HG03196 (cell line): ENCODE measurements at regions not wholly inside any gene's neighbourhood (a gene's known extent, or its start where the extent isn't known, plus 50 kb on each side); places are given as distances from the start of the nearest gene placed in this dataset.
"Not testable (repeated sequence)": the region's sequence is repeated elsewhere in the genome, so short reads cannot be mapped to it uniquely, and the experiment has no call there.

Experiments used
- ATAC-seq: cut with Tn5 transposase; IDR thresholded peaks from one replicate; pipeline ENCODE4 v1.9.1; 2021; ENCODE audit not compliant: unreplicated experiment

DNA sequence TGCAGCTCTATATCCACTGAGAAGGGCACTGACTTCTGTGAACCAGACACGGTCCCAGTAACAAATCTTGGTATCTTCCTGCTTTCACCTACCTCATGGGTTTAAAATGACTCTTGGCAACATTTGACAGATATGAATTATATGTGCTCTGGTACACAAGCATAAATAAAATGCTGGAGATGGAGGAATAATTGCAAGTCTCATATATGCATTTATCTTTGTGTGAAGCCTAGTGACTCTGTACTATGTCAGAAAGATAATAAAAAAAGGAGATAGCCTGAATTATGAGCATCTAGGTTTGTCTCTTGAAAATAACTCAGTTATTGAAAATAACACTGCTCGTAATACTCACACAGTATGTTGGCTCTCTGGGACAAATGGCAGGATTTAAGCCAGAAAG, 167.1 kb upstream of the CRBN start:
- no peak for ATAC-seq

DNA sequence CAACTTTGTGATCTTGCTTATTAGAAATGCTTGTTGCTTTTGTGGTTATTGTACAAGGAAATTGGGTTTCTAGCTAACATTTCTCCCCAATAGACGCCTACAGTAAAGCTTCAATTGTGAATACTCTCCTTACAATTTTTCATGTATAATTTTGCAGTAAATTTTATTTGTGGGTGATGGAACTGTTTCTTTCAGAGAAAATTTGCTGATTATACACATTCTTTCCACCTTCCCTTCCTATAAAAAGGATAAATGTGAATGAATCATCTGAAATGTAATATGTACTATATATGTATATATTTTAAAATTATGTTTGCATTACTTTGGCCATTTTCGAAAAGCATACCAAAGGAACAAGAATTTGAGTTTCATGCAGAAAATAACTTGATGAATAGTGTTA, 162.7 kb upstream of the CRBN start:
- no peak for ATAC-seq

DNA sequence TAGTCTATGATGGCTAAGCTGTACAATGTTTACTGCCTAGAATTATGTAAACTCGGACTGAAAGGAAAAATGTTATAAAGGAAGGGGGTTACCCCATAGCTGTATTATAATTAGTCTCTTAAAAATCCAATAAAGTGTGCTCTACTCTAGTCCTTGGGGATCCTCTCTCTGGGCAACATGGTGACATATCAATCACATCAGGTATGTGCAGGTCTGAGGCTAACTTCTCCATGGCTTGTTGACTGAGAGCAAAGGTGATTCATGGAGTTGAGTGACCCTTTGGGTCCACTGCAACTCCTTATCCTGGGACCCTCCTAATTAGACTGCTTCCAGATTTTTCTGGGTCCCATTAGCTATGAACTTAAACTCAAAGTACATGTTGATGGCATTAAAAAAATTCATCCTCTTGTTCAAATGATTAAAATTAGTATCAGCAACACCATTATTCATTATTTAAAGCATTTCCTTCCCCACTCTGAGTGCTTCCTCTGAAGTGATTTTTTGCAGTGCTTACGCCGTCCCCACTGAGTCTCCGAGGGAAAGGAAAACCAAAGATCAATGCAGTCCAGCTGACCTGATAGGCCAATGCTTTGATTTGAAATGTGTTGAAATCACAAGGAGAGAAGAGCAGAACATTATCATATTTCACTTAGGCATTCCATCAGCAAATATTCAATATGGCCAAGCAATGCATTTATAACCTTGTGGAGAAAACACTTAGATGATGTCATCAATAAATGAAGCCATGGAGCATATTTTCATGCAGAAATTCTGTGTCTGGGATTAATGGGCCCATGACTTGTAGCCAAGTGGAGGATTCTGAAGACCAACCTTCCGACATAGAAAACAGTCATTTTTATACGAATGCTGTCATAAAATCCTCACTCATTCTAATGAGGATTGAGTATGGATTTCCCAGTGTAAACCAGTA, 161.7 kb upstream of the CRBN start:
- ATAC-seq = no peak

DNA sequence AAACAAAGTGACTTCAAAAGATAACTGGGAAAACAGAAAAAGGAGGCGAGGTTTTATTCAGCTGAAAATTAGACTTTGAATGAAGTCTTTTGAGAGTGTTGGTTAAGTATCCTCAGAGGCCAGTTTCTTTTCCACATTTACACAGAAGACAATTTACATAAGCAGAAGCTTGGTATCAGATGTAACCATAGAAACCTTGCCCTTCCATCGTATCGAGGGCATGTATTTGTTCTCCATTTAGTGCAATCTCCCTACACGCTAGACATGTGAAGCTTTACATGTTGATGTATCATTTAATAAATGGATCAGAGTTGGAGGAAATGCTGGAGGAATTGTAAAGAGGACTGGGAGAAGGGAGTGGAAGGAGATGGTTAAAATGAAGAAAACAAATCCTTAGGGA, 161.0 kb upstream of the CRBN start:
- ATAC-seq = no peak

DNA sequence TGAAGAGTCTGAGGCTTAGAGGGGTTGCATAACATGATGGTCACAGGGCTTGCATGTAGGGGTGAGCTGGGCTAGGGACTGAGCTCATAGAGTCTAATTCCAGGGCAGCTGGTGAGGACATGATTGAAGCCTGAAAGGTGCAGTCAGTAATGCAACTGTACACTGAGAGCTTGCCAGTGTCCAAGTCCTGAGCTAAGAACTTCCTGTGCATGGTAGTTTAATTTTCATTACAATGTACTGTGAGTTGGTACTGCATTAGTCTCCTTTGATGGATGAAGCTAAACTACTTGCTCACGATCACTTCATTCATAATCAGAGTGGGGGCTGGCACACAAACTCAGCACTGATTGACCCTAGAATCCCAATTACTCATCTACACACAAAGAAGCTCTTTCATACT, 156.4 kb upstream of the CRBN start:
- ATAC-seq = no peak

DNA sequence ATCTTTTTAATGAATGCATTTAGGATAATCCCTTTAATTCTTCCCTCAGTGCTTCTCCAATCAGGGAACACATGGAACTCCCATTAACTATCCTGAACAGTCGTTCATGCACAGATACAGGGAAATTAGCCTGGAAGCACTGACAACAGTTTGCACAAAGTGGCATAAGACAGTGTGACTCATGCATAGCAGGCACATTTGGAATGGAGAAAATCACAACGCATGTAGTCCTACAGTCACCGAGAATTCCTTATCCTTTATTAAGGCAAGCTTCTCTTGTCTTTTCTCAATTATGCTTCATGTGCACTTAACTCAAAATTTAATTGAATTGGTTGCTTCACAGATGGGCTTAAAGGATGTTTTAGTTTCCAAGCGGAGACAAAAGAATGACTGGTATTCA, 155.0 kb upstream of the CRBN start:
- ATAC-seq = no peak

DNA sequence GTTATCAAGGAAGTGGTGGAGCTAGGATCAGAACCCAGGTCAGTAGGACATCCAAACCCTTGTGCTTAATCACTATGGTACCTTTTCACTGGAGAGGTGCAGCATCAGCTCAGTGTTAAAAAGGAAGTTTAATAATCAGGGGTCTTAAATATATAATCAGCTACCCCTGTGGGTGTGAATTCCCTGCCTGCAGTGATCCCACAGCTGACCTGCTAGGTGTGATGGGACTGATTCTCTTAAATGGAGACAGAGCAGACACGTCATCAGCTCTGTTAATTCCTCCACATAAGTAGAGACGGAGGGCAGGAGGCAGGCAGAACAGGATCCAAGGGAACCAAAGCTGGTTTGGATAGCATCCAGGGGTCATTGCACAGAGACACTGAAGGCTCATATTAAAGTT, 154.1 kb upstream of the CRBN start:
- no peak for ATAC-seq

DNA sequence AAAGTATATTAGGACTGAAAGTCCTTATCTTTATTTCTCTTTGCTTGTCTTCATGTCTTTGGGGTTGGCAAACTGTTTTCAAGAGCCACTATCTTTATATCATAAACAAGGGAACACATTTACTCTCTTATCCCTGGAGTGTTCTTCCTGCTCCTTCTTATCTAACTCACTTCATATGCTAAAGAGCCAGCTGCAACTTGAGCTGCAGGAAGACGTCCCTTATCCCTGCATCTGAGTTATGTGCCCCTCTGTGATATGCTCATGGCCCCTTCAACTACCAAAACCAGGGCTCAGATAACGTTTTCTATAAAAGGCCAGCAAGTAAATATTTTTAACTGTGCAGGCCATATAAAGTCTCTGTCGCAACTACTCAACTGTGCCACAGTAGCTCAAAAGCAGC, 137.0 kb upstream of the CRBN start:
- no peak for ATAC-seq

DNA sequence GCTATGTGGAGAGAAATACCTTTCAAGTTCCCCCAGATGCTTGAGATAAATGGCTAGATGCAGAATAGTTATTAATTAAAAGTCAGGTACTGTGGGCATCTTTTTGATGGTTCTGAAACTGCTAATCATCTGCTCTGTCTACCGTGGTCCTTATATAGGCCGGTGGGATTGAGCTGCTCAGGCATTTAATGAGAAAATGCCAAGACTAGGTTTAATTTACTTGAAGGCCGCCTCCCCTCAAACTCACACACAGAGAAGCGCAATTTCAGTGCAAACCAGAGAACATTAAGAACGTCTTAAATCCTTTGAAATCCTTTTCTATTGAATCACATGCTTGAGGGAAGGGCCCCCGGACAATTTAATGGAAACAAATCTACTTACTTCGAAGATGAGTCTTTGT, 136.4 kb upstream of the CRBN start:
- ATAC-seq = no peak

DNA sequence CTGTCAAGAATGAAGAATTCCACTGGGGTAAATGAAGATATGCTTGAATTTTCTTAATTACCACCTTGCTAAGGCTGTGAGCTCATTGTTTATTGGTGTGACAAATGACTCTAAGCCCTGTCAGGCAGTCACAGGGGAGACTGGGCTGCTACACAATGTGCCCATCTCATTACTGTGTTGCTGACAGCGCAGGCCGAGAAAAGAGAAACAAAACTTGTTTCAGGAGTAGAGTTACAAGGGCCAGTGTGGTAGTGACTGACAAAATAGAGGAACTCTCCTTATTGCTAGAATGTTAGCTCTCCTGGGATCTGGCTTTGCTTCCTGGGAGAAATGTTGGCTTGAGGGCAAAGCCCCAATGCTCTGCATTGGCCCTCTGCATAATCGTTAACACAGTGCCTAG, 130.4 kb upstream of the CRBN start:
- no peak for ATAC-seq

DNA sequence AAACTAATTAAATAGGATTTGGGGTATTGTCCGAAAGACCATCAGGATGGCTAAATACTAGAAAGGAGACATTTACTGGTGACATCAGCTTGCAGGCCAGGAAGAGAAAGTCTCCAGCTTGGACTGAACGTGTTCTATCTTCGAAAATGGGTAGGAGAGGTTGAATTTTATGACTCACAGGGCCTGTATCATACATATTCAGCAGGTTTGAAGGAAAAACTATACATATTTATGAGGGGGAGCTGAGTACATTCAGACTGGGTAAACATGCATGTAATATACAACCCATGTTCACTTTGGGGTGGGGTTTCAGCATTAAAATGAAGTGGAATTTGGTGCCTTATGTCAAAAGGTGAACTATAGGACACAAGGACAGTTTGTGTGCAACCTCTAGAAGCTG, 129.3 kb upstream of the CRBN start:
- ATAC-seq = no peak

DNA sequence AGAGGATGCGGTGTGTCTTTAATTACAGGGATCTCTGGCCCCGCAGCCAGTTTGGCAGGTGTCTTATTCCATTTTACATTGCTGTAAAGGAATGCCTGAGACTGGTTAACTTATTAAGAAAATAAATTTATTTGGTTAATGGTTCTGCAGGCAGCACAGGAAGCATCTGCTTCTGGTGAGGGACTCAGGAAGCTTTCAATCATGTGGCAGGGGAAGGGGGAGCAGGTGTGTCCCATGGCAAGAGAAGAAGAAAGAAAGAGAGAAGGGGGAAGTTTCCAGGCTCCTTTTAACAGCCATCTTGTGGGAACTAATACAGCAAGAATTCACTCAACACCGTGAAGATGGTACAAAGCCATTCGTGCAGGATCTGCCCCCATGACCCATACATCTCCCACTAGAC, 128.0 kb upstream of the CRBN start:
- no peak for ATAC-seq

DNA sequence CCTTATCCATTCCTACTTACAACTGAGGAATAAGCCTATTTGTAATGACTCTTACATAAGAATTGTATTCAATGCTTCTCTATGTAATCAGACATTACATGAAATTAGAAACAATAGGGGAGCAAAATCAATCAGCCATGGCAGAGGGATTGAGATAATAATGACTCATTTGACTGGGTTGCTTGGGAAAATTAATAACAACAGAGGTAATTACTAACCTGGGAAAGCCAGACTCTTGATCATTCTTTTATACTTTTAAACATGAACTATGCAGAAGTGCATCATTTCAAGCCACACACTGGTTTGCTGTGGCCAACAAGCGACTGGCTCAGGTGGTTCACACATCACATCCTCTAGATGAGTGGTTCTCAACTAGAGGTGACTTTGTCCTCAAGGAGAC, 126.3 kb upstream of the CRBN start:
- no peak for ATAC-seq

DNA sequence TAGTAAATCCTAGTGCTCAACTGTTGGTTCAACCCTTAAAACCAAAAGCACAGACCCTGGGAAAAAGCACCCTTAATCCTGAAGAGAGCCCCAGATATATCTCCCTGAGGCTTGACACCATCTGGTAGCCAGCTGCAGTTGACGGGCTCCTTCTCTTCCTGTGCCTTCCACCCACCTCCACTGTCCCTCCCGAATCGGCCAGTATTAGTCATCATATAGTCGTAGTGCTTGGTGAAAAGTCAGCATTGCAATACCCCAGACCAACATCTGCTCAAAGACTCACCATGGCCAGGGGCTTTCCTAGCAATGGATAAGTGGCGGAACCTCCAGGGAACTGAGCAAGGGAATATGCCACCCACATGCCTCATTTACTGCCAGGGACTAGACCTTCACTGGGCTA, 125.6 kb upstream of the CRBN start:
- no peak for ATAC-seq

DNA sequence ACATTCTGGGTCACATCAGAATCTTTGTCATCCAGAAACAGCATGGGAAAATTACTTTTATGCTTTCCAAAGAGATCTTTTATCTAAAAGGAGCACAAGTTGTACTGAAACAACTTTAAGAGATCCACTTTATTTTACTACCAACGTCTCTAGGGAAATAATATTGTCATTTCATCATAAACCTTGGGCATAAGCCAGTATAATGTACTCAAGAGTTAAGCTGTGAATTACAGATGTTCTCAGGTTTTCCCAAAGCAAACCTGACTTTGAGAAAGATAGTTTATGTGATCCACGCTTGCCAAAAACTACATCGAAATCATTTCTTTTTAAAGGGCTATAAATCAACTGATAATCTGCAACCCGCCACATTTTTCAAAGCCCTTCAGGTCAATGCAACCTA, 124.1 kb upstream of the CRBN start:
- ATAC-seq = no peak

DNA sequence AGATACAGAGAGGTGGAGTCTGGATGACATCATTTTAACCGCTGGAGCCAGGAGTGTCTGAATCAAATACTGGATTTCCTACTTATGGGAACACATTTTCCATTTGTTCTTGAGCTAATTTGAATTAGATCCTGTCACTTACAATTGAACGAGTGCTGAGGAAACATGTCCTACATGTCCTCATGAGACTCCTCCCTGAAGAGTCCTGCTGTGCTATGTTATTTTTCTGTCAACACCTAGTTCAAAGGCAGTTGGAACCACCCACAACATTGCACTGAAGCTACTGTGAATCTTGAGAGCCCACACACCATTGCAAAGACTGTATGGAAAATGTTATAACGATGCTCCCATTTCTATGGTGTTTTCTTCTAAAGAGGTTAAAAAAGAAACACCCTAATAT, 123.5 kb upstream of the CRBN start:
- ATAC-seq = no peak

DNA sequence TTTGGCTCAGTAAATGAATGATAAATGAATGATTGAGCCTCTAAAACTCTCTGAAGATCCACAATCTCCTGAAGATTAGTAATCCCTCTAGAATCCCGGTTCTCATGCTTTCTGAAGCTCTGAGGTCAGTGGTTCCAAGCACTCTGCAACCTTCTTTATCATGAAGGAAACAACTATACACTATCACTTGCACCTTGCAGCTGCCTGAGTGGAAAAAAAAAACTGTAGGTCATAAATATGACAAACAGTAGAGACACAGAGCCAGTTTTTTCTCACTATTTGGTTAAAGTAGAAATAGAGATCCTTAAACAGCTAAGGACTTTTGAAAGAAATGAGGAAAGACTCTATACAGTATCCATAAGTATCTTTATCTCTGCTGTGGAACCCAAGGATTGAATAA, 122.0 kb upstream of the CRBN start:
- no peak for ATAC-seq

DNA sequence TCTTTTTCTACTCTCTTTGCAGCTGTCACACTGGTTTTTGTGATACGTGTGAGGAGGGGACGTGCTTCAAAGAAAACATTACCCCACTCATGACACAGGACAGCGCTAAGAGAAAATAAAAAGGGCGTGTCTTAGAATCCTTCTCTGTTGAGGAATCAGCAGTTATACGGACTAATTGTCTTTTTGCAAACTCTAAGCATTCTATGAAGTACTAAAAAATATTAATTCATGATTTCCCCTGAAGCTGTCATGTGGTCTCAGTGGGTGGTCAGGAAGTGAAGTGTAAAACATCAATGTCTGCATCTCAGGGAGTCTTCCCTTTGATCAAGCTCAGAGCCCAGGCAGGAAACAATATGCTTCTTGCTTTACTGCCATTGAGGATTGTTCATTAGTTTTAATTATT, 117.5 kb upstream of the CRBN start:
- no peak for ATAC-seq

DNA sequence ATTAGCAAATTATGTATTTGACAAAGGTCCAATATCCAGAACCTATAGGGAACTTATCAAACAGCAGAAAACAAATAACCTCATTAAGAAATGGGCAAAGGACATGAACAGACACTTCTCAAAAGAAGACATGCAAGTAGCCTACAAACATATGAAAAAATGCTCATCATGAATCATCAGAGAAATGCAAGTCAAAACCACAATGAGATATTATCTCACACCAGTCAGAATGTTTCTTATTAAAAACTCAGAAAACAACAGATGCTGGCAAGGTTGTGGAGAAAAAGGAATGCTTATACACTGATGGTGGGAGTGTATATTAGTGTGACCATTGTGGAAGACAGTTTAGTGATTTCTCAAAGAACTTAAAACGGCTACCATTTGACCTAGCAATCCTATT, 116.1 kb upstream of the CRBN start:
- no peak for ATAC-seq

DNA sequence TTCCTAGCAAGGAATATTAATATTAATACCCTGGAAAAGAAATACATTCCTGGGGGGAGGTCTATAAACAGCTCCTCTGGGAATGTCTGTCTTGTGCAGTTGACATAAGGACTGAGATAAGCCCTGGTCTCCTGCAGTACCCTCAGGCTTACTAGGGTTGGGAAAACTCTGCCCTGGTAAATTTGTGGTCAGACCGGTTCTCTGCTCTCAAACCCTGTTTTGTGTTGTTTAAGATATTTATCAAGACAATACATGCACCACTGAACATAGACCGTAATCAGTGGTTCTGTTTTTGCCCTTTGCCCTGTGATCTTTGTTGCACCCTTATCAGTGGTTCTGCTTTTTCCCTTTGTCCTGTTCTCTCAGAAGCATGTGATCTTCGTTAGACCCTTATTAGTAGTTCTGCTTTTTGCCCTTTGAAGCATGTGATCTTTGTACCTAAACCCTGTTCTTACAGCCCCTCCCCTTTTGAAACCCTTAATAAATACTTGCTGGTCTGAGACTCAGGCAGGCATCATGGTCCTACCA, 112.3 kb upstream of the CRBN start:
- not testable (repeated sequence) for ATAC-seq

DNA sequence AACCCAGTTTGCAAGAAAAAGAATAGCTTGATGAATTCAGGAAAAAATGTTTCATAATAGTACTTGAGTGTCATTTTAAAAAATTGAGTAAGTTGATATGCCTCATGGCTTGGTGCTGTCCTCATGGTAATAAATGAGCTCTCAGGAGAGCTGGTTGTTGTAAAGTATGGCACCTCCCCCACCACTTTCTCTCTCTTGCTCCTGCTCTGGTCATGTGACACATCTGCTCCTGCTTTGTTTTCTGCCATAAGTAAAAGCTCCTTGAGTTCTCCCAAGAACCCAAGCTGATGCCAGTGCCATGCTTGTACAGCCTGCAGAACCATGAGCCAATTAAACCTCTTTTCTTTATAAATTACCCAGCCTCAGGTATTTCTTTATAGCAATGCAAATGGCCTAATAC, 108.8 kb upstream of the CRBN start:
- no peak for ATAC-seq

DNA sequence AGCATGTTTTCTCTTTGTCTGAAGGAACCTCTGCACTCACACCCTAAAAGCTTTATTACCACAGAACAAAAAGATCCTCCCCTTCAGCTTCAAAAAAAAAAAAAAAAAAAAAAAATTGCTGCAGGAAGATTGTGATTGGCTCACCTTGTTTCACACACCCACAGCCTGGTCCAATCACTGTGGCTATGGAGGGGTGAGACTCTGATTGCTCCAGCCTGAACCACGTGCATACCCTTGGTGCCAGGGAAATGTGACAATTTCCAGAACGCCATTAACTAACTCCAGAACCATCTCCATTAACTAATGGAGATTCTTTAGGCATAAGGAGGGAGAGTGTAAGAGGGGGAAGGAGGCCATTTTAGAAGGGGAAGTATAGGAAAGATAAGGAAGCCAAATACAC, 106.5 kb upstream of the CRBN start:
- no peak for ATAC-seq

DNA sequence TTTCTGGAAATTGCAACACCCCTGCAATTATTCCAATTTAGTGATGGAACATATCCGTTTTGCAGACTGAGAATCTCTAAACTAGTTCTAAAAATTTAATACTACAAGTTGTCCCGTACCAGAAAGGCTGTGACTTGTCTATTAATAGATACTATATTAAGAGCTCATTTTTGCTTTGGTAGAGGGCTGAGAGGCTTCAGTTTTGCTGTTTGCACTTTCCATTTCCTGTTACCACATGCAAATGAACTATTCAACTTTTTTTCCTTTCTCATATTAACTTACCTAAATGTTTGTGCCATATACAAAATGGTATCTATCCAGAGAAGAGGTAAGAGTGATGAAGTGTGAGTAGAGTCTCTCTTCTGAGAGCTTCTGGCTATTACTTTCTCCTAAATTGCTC, 101.5 kb upstream of the CRBN start:
- ATAC-seq = no peak
